ENCODE measurements at regions not wholly inside any gene's neighbourhood (a gene's known extent, or its start where the extent isn't known, plus 50 kb on each side); places are given as distances from the start of the nearest gene placed in this dataset.

DNA sequence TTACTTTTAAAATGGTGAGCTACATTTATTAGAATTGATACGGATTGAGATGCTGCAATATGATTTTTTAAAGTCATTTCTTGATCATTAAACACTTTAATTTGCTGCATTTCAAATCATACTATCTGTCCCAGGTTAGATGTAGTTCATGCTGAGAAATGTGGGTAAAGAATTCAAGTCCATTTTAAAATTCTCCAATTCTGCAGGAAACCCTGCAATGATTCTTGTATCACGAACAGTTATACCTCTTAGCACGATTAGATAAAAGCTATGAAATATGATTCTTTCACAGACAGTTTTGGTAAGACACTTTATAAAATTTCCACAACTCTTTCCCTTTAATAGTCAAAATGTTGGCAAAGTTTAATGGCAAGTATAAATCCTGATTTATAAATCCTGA lies 693.4 kb downstream of the ADGRL2 start:
- TF ChIP-seq CTCF (IDR thresholded peaks at IDR 0.05) (no peak), EZH2phosphoT487 (IDR thresholded peaks at IDR 0.05) (no peak), EZH2 (IDR thresholded peaks at IDR 0.05) (no peak)
